ENCODE measurements at regions not wholly inside any gene's neighbourhood (a gene's known extent, or its start where the extent isn't known, plus 50 kb on each side); places are given as distances from the start of the nearest gene placed in this dataset.

- H3K9me3 ChIP-seq (ENCODE audit: low read length): no peaks in the 10 kb centered on the region
- no peak for TF ChIP-seq EZH2phosphoT487 (IDR thresholded peaks at IDR 0.05; ENCODE audit: borderline replicate concordance, low read depth, low read length)
- TF ChIP-seq CTCF (conservative IDR thresholded peaks at IDR 0.05; ENCODE audit: low read length): no peak
- DNase-seq (ENCODE audit: low spot score): no peak
- no peaks in the 10 kb centered on the region for H3K9me2 ChIP-seq (ENCODE audit: insufficient read depth, low read length)
- H3K79me2 ChIP-seq (ENCODE audit: insufficient read depth, low read depth, low read length): no peaks in the 10 kb centered on the region
- CTCF ChIA-PET (ENCODE audit: unreplicated experiment): no interaction called here
- H3K4me3 ChIP-seq (ENCODE audit: low read depth, low read length, poor library complexity, severe bottlenecking): no peak overlapping the region
- H3K4me2 ChIP-seq (ENCODE audit: low read length): no peak overlapping the region
- POLR2A ChIA-PET: no interaction called here
- intact Hi-C loops (cut with micrococcal nuclease; ENCODE audit: unreplicated experiment): no loop called here
- no peaks in the 10 kb centered on the region for H3K4me1 ChIP-seq (ENCODE audit: insufficient read depth, low read length, poor library complexity, severe bottlenecking)
- H3K36me3 ChIP-seq (ENCODE audit: insufficient read depth, low read length): no peaks in the 10 kb centered on the region
- H3K27ac ChIP-seq (ENCODE audit: low read depth, low read length, poor library complexity, severe bottlenecking): no peak overlapping the region
- BruUV-seq (replicated peaks): no TSS peak
- no peak overlapping the region for H2AFZ ChIP-seq (ENCODE audit: low read length)
- H4K20me1 ChIP-seq (ENCODE audit: insufficient read depth, low read length): no peaks in the 10 kb centered on the region
These were observed 108.4 kb downstream of the AIPL1 start for GRCh38 chr17:6326483-6326882.

DNA sequence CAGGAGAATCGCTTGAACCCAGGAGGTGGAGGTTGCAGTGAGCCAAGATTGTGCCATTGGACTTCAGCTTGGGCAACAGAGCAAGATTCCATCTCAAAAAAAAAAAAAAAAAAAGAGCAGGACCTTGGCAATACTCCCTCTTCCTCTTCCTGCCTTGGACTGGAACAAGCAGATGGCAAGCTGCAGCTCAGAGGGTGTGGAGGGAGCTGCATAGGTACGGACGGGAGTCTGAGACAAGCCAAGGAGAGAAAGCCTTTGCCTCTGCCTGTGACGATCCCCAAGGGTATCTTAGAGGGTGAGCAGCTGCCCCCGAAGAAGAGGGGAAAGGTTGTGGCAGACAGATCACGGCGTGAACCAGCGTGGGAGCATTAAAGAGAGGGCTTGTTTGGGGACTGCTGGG, 109.2 kb downstream of the AIPL1 start:
- Histone ChIP-seq H3K36me3 (ENCODE audit: insufficient read depth, low read length) (no peaks in the 10 kb centered on the region), H3K4me3 (ENCODE audit: low read depth, low read length, poor library complexity, severe bottlenecking) (no peak overlapping the region), H3K4me1 (ENCODE audit: insufficient read depth, low read length, poor library complexity, severe bottlenecking) (no peaks in the 10 kb centered on the region), H3K9me3 (ENCODE audit: low read length) (no peaks in the 10 kb centered on the region), H2AFZ (ENCODE audit: low read length) (no peak overlapping the region), H3K4me2 (ENCODE audit: low read length) (no peak overlapping the region), H3K27ac (ENCODE audit: low read depth, low read length, poor library complexity, severe bottlenecking) (no peak overlapping the region), H3K79me2 (ENCODE audit: insufficient read depth, low read depth, low read length) (no peaks in the 10 kb centered on the region), H3K9me2 (ENCODE audit: insufficient read depth, low read length) (no peaks in the 10 kb centered on the region), H4K20me1 (ENCODE audit: insufficient read depth, low read length) (no peaks in the 10 kb centered on the region)
- no peak for DNase-seq (ENCODE audit: low spot score)
- POLR2A ChIA-PET: no interaction called here
- BruUV-seq (replicated peaks): no TSS peak
- TF ChIP-seq EZH2phosphoT487 (IDR thresholded peaks at IDR 0.05; ENCODE audit: borderline replicate concordance, low read depth, low read length) (no peak), CTCF (conservative IDR thresholded peaks at IDR 0.05; ENCODE audit: low read length) (no peak)
- CTCF ChIA-PET (ENCODE audit: unreplicated experiment): no interaction called here
- intact Hi-C loops (cut with micrococcal nuclease; ENCODE audit: unreplicated experiment): no loop called here

DNA sequence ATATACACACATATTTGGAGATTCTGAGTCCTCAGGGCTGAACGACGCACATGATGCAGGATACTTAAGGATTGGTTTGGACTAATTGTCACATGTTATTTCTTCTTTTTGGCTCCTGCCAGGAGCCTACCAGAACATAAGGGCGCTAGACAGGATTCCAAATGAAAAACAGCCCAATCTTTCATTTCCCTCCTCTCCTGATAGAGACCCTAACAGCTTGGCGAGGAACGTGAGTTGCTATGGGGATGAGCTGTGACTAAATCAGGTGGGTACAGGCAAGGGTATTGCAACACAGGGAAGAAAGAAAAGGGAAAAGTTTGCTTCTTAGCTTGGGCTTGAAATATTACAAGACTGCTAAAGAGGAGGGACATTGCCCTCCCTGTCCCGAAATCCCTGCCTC, 109.9 kb downstream of the AIPL1 start:
- Histone ChIP-seq H4K20me1 (ENCODE audit: insufficient read depth, low read length) (no peaks in the 10 kb centered on the region), H2AFZ (ENCODE audit: low read length) (no peak overlapping the region), H3K9me2 (ENCODE audit: insufficient read depth, low read length) (no peaks in the 10 kb centered on the region), H3K79me2 (ENCODE audit: insufficient read depth, low read depth, low read length) (no peaks in the 10 kb centered on the region), H3K4me2 (ENCODE audit: low read length) (no peak overlapping the region), H3K9me3 (ENCODE audit: low read length) (no peaks in the 10 kb centered on the region), H3K4me3 (ENCODE audit: low read depth, low read length, poor library complexity, severe bottlenecking) (no peak overlapping the region), H3K27ac (ENCODE audit: low read depth, low read length, poor library complexity, severe bottlenecking) (no peak overlapping the region), H3K4me1 (ENCODE audit: insufficient read depth, low read length, poor library complexity, severe bottlenecking) (no peaks in the 10 kb centered on the region), H3K36me3 (ENCODE audit: insufficient read depth, low read length) (no peaks in the 10 kb centered on the region)
- TF ChIP-seq EZH2phosphoT487 (IDR thresholded peaks at IDR 0.05; ENCODE audit: borderline replicate concordance, low read depth, low read length): no peak
- TF ChIP-seq CTCF (conservative IDR thresholded peaks at IDR 0.05; ENCODE audit: low read length): no peak
- DNase-seq (ENCODE audit: low spot score): no peak
- POLR2A ChIA-PET: no interaction called here
- intact Hi-C loops (cut with micrococcal nuclease; ENCODE audit: unreplicated experiment): no loop called here
- CTCF ChIA-PET (ENCODE audit: unreplicated experiment): no interaction called here
- no TSS peak for BruUV-seq (replicated peaks)

Measured in OCI-LY7 (cell line).